ENCODE measurements at regions not wholly inside any gene's neighbourhood (a gene's known extent, or its start where the extent isn't known, plus 50 kb on each side); places are given as distances from the start of the nearest gene placed in this dataset.
"Not testable (repeated sequence)": the region's sequence is repeated elsewhere in the genome, so short reads cannot be mapped to it uniquely, and the experiment has no call there.

DNA sequence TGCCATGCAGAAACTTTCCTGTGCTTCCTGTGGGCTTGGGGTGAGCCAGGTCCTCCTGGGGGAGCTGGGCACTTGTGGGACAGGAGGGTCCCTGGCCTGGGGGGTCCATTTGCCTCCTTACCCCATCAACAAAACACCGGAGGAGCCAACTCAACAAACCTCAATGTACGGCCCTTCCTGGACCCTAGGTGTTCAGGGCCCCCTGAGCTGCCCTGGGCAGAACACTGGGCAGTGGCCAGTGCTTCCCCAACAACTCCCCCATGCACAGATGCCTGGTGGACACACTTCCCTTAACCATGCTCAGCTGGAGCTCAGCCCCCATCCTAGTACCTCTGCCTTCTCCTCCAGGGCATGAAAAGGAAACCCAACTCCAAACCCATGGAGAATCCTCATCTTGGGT is 1504.2 kb upstream of the TPTE start:
- H3K27ac ChIP-seq, H3K4me3 ChIP-seq: not testable (repeated sequence)

DNA sequence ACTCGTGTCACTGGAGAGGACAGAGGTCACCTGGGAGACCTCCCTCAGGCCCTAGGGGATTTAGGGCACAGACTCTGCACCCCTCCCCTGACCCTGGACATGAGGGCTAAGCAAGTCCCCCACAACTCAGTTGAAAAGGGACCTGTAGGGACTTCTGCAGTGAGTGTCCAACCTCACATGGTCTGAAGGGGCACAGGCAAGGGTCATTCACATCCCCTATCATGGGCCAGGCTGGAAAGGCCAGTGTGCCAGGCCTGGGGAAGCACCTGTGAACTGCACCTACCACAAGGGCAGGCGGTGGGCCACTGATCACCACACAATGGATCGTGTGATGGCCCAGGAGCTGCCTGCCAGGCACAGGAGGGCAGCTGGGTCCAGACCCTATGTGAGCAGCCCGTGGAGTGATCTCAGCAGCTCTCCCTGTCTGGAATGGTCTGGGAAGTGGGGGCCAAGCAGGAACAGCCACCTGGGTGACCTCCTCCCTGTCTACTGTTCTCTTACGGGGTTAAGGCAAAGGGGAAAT is 1502.6 kb upstream of the TPTE start:
- H3K27ac ChIP-seq, H3K4me3 ChIP-seq: not testable (repeated sequence)

DNA sequence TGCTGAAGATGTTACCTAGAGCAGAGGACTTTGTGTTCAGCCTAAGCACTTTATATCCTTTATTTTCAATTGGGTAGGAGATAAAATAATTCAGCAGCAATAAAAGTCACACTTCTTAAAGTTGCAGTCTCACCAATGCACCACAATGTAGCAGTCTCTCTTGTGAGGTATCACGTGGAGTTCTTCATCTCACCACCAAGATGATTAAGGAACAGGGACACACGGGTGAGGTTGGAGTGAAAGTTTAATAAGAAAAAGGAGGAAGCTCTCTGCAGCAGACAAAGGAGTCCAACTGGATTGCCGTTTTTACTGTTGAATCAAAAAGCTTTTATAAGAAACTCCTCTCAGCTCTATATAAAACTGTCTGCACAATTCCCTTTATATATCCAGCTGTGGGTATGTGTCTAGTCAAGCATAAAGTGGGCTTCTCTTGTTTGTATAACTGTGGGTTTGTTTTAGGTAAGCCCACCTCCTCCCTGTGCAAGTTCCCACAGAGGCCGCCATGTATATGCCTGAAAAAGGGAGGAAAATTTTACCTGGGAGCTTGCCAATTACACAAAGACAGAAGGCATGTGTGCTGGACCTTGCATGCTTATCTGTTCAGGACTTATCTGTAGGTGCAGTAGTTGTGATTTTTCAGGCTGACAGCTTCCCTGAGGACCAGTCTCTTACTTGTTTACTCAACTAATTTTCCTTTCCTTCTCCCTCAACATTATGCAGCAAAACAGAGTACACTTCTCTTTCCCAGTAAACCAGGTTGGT is 1497.2 kb upstream of the TPTE start:
- H3K27ac ChIP-seq, H3K4me3 ChIP-seq: not testable (repeated sequence)

DNA sequence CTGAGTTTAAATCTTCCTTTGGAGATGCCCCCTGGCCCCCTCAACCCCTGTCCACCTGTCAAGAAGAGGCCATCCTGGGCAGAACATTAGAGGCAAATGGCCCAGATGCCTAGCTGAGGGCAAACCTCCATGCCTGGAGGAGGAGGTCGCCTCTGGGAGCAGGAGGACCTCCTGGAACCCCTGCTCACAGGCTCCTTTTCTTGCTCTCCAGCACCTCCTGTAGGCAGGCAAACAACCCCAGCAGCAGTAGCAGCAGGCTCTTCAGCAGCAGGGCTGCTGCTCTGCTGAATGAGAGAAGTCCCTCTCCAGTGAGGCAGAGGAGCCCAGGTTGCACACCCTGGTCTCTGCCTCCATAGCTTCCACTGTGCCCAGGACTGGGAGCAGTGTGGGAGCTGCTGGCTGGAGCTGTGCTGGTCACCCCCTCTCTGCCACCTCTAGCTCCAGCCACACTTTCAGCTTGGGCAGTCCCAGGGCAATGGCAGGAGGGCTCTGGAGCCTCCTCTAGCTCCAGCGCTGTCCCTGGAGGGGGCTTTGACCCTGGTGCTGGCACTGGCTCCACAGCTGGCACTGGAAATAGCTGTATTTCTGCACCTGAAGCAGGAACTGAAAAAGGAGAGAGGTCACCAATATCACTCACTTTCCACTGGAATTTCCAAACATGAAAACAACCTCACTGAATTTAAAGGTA is 1494.5 kb upstream of the TPTE start:
- H3K4me3 ChIP-seq, H3K27ac ChIP-seq: not testable (repeated sequence)

DNA sequence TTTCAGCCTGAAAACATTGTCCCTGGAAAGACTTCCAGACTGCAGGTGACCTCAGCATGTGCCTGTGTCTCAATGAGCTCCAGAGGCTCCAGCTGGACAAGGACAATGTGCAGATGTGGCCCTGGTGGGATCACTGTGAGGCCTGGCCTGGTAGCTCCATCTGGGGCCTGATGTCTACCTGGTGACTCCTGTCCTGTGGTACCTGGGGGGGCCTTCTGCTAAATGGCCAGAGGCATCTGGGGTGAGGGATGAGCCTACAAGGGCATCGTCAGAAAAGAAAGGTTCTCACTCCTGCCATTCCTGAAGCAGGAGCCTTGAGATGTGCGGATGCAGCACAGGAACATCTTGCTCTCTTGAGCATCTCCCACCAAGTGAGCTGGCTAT is 1494.0 kb upstream of the TPTE start:
- H3K27ac ChIP-seq, H3K4me3 ChIP-seq: not testable (repeated sequence)

DNA sequence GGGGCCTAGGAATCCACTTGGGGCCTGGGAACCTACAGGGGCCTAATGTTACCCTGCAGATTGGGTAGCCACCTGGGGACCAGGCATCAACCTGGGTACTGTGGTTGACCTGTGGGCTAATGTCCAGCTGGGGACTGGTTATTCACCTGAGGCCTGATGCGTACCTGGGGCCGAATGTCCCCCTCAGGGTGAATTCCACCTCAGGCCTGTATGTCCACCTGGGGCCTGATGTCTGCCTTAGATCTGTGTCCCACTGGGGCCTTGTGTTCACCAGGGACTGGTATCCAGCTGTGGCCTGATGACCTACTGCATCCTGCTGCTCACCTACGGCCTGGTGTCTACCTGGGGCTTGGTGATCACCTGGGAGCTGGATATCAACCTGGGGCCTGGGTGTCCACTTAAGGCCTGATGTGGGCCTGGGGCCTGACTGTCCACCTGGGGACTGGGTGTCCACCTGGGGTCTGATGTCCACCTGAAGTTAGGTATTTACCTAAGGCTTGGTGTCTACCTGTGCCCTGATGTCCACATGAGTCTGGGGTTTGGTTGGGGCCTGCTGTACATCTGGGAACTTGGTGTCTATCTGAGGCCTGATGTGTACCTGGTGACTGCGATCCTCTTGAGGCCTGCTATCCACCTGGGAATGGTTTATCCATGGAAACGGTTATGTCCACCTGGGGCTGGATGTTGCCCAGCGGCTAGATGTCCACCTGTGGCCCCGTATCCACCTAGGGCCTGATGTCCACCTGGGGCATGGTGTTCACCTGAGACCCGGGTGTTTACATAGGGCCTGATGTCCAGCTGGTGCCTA is 1492.6 kb upstream of the TPTE start:
- H3K4me3 ChIP-seq, H3K27ac ChIP-seq: not testable (repeated sequence)

DNA sequence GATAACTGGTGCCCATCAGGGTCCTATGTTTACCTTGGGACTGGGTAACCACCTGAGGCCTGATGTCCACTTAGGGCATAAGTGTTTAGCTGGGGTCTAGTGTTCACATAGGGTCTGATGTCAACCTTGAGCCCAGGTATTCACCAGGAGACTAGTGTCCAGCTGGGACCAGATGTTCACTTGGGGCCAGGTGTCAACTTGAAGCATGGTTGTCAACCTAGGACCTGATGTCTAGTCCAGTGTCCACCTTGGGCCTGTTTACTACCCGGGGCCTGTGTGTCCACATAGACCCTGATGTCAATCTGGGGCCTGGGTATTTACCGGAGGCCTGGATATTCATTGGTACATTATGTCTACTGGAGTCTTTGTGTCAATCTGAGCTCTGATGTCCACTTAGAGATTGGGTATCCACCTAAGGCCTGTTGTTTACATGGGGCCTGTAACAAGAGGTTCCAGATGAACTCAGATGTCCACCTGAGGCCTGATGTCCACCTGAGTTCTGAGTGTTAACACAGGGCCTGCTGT is 1491.2 kb upstream of the TPTE start:
- H3K27ac ChIP-seq, H3K4me3 ChIP-seq: not testable (repeated sequence)

DNA sequence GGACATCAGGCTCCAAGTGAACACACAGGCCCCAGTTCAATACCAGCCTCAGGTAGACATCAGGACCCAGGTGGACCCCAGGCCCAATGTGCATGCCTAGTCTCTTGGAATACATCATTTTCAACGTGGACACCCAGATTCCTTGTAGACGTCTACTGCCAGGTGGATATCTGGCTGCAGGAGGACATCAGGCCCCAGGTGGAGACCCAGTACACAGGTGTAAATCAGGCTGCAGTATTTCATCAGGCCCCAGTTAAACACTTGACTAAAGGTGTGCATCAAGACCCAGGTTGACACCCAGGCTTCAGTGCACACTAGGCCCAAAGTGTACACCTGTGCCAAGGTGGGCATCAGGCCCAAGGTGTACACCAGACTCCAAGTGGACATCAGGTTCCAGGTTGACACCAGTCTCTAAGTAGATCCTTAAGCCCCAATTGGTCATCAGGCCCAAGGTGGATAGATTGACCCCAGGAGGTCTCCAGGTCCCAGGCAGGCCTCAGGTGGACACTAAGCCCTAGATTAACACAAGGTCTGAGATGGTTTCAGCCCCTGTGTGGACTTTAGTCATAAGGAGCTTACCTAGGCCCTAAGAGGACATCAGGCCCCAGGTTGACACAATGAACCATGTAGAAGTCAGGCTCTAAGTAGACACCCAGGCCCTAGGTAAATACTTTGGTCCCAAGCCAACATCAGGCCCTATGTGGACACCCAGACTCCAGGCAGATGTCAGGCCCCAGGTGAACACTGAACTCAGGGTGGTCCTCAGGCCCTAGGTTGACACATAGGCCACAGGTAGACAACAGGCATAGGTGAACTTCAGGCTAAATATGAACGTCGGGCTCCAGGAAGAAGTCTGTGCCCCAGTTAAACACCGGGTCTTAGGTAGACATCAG is 1489.7 kb upstream of the TPTE start:
- not testable (repeated sequence) for H3K4me3 ChIP-seq, H3K27ac ChIP-seq

DNA sequence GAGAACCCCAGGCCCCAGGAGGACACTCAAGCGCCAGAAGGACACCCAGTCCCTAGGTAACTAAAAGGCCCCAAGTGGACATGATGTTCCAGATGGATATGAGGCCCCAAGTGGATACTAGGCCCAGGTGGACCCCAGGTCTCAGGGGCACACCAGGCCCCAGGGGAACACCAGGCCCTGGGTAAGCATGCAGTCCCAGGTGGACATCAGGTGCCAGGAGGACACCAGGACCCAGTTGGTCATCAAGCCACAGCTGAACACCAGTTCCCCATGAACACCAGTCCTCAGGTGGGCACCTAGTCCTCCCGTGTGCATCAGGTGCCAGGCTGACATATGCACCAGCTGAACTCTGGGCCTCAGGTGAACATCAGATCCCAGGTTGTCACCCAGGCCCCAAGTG is 1488.8 kb upstream of the TPTE start:
- H3K27ac ChIP-seq, H3K4me3 ChIP-seq: not testable (repeated sequence)

DNA sequence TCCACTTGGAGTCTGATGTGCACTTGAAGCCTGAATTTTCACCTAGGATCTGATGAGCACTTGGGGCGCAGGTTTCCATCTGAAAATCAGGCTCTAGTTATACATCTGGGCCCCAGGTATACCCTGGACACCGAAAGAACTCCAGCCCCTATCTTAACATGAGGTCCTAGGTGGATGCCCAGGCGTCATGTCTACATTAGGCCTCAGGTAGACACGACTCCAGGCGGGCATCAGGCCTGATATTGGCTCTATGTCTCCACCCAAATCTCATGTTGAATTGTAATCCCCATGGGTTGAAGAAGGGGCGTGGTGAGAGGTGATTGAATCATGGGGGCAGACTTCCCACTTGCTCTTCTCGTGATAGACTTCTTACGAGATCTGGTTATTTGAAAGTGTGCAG is 1488.1 kb upstream of the TPTE start:
- H3K4me3 ChIP-seq, H3K27ac ChIP-seq: not testable (repeated sequence)

DNA sequence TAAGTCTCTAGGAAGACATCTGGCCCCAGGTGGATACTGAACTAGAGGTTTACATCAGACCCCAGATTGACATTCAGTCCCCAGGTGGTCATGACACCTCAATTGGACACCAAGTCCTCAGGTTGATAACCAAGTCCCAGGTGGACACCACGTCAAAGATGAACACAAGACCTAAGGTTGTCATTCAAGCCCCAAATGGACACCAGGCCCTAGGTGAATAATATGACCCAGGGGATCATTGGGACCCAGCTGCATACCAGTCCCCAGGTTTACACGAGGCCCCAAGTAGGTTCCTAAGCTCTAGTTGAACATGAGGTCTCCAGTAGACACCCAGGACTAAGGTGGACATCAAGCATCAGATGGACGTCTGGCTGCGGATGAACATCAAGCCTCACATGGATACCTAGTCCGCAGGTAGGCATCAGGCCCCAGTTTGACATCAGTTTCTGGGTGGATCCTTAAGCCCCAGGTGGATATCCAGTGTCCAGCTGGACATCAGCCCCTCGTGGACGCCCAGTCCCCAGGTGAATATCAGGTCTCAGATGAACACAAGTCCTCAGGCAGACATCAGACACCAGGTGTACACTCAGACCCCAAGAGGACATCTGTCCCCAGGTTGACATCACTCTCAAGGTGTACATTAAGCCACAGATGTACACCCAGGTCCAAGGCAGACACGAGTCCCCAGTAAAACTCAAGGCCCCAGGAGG is 1486.7 kb upstream of the TPTE start:
- not testable (repeated sequence) for H3K4me3 ChIP-seq, H3K27ac ChIP-seq

DNA sequence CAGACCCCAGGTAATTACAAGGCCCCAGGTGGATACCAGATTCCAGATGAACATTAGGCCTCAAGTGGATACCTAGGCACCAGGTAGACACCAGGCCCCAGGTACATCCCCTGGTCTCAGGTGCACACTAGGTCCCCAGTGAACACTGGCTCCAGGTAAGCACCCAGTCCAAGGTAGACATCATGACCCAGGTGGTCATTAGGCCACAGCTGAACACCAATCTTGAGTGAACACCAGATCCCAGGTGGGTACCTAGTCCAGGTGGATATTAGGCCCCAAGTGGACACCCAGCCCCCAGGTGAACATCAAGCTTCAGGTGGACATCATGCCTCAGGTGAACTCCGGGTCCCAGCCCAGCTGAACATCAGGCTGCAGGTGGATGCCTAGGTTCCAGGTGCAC is 1486.2 kb upstream of the TPTE start:
- H3K4me3 ChIP-seq, H3K27ac ChIP-seq: not testable (repeated sequence)

DNA sequence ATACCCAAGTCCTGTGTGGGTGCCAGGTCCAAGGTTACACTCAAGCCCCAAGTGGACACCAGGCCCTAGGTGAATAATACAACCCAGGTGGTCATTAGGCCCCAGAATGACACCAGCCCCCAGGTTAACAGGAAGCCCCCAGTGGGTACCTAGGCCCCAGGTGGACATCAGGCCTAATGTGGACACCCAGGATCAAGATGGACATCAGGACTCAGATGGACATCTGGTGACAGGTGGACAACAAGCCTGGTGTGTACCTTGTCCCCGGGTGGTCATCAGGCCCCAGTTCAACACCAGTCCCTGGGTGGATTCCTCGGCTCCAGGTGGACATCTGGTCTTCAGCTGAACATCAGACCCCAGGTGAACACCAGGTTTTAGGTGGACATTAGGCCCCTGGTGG is 1485.4 kb upstream of the TPTE start:
- not testable (repeated sequence) for H3K27ac ChIP-seq, H3K4me3 ChIP-seq

DNA sequence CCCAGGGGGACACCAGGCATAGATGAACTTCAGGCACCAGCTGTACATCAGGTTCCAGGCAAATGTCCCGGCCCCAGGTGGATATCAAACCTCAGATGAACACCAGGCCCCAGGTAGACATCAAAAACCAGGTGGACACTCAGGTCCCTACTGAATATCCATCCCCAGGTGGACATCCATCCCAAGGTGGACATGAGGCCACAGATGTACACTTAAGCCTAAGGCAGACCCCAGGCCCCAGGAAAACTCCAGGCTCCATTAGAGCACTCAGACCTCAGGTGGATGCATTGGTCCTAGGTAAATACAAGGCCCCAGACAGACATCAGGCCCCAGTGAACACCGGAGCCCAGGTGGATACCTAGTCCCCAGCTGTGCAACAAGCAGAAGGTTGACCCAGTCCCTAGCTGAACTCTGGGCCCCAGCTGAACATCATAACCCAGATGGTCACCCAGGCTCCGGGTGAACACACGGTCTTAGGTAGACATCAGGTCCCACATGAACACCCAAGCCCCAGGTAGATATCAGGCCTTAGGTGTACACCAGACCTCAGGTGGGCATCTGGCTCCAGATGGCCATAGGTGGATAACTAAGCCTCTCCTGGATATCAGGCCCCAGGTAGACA is 1484.3 kb upstream of the TPTE start:
- not testable (repeated sequence) for H3K27ac ChIP-seq, H3K4me3 ChIP-seq

DNA sequence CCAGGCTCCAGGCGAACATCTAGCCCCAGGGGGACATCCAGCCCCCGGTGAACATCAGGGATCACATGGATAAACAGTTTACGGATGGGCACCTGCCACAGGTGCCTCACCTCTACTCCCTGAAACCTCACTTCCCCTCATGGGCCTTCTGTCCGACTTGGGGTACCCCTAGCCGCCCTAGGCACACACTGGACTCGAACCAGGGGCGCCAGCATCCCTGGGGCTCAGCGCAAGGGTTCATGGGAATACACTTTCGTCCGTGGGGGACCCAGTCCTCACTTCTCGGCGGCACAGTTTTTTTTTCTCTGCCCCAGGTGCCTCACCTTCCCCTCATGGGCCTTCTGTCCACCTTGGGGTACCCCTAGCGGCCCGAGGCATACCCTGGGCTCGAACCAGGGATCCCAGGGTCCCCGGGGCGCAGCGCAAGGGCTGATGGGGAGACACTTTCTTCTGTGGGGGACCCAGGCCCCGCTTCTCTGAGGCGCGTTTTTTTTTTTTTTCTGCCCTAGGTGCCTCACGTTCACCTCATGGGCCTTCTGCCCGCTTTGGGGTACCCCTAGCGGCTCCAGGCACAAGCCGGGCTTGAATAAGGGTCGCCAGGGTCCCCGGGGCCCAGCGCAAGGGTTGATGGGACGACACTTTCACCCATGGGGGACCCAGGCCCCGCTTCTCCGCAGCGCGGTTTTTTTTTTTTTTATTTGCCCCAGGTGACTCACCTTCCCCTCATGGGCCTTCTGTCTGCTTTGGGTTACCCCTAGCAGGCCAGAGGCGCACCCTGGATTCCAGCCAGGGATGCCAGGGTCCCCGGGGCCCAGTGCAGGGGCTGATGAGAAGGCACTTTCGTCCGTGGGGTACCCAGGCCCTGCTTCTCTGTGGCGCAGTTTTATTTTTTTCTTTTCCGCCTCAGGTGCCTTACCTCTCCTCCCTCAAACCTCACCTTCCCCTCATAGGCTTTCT is 1483.5 kb upstream of the TPTE start:
- H3K4me3 ChIP-seq, H3K27ac ChIP-seq: not testable (repeated sequence)

DNA sequence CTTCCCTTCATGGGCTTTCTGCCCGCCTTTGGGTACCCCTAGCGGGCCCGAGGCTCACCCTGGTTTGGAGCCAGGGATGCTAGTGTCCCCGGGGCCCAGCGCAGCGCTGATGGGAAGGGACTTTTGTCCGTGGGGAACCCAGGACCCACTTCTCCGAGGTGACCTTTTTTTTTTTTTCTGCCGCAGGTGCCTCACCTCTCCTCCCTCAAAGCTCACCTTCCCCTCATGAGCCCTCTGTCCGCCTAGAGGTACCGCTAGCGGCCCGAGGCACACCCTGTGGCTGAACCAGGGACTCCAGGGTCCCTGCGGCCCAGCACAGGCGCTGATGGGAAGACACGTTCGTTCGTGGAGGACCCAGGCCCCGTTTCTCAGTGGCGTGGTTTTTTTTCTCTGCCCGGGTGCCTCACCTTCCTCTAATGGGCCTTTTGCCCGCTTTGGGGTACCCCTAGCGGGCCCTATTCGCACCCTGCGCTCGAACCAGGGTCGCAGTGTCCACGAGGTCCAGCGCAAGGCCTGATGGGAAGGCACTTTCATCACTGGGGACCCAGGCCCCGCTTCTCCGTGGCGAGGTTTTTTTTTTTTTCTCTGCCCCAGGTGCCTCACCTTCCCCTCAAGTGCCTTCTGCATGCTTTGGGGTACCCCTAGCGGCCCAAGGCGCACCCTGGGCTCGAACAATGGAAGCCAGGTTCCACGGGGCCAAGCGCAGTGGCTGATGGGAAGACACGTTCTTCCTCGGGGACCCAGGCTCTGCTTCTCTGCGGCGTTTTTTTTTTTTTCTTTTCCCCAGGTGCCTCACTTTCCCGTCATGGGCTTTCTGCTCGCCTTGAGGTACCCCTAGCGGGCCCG is 1481.6 kb upstream of the TPTE start:
- not testable (repeated sequence) for H3K4me3 ChIP-seq

More for the DNA sequence above, 1481.6 kb upstream of the TPTE start:
- H3K27ac ChIP-seq = not testable (repeated sequence)
